HepG2 (cell line): ENCODE measurements at regions not wholly inside any gene's neighbourhood (a gene's known extent, or its start where the extent isn't known, plus 50 kb on each side); places are given as distances from the start of the nearest gene placed in this dataset.

Source experiments
- ADNP ChIP-seq: sonication (generic); formaldehyde crosslinking; IDR thresholded peaks from 2 replicates; pipeline ENCODE4 v1.4.0; 2020; ENCODE audit warnings: missing genetic modification reagents
- NKX3-1 ChIP-seq: sonication (generic); formaldehyde crosslinking; IDR thresholded peaks from 2 replicates; pipeline ENCODE4 v1.5.0; 2020; ENCODE audit warnings: missing genetic modification reagents
- RAD21 ChIP-seq: fragments of 450-650 bp; formaldehyde crosslinking; IDR thresholded peaks from 2 replicates; pipeline ENCODE4 v1.5.0; 2020; ENCODE audit warnings: mild to moderate bottlenecking
- SMAD9 ChIP-seq: sonication (generic); formaldehyde crosslinking; IDR thresholded peaks from 2 replicates; pipeline ENCODE4 v1.5.1; 2020; ENCODE audit warnings: mild to moderate bottlenecking, missing genetic modification reagents
- SMARCE1 ChIP-seq: fragments of 450-650 bp; IDR thresholded peaks from 2 replicates; pipeline ENCODE4 v1.6.1; 2017; ENCODE audit warnings: borderline replicate concordance
- TF ChIP-seq, protein P1 (sequence below): sonication (generic); formaldehyde crosslinking; IDR thresholded peaks from 2 replicates; pipeline ENCODE4 v1.5.0; 2020; ENCODE audit warnings: missing genetic modification reagents
- TF ChIP-seq, protein P2 (sequence below): sonication (generic); formaldehyde crosslinking; IDR thresholded peaks from 2 replicates; pipeline ENCODE4 v1.5.1; 2020; ENCODE audit warnings: missing genetic modification reagents, mild to moderate bottlenecking, borderline replicate concordance
- TF ChIP-seq, protein P3 (sequence below): sonication (generic); formaldehyde crosslinking; IDR thresholded peaks from 2 replicates; pipeline ENCODE4 v1.4.0; 2020; ENCODE audit warnings: missing genetic modification reagents, borderline replicate concordance
- TF ChIP-seq, protein P4 (sequence below): sonication (generic); formaldehyde crosslinking; IDR thresholded peaks from 2 replicates; pipeline ENCODE4 v1.5.0; 2020; ENCODE audit warnings: mild to moderate bottlenecking, low read depth, missing genetic modification reagents, borderline replicate concordance
- TF ChIP-seq, protein P5 (sequence below): sonication (generic); formaldehyde crosslinking; conservative IDR thresholded peaks from 2 replicates; pipeline ENCODE4 v1.4.0; 2020; ENCODE audit warnings: missing genetic modification reagents
- TF ChIP-seq, protein P6 (sequence below), 2 experiments: fragments of 450-650 bp in 1 of 2; sonication (generic) in 1 of 2; formaldehyde crosslinking; IDR thresholded peaks; 2 replicates each; pipeline versions ENCODE4 v1.5.0 to v1.8.0; 2020 to 2022; ENCODE audit warnings: mild to moderate bottlenecking in 1 of 2, missing genetic modification reagents in 1 of 2
- TF ChIP-seq, protein P7 (sequence below): sonication (generic); formaldehyde crosslinking; IDR thresholded peaks from 2 replicates; pipeline ENCODE4 v1.4.0; 2020; ENCODE audit warnings: missing genetic modification reagents

DNA sequence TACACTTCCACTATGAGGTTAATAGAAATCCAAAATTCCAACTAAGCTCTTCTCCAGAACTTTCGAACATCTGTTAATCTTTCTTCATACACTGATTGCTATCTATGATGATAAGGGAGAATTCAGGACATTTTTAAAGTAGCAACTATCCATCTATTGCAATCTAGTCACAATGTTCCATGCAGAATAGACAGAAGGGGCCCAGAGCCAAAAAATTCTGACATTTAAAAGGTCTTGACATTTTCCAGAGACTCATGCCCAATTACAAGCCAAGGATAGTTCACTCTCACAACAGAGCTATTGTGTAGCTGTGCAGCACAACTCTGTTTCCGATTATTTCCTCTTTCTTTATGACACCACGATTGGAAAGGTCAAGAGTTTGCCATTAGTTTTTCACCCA is 999.7 kb upstream of the ALCAM start (continued):
- TF ChIP-seq, protein P1, sequence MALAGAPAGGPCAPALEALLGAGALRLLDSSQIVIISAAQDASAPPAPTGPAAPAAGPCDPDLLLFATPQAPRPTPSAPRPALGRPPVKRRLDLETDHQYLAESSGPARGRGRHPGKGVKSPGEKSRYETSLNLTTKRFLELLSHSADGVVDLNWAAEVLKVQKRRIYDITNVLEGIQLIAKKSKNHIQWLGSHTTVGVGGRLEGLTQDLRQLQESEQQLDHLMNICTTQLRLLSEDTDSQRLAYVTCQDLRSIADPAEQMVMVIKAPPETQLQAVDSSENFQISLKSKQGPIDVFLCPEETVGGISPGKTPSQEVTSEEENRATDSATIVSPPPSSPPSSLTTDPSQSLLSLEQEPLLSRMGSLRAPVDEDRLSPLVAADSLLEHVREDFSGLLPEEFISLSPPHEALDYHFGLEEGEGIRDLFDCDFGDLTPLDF (CRISPR knock-in tag), result no peak
- TF ChIP-seq ADNP (CRISPR knock-in tag), result no peak
- TF ChIP-seq, protein P2, sequence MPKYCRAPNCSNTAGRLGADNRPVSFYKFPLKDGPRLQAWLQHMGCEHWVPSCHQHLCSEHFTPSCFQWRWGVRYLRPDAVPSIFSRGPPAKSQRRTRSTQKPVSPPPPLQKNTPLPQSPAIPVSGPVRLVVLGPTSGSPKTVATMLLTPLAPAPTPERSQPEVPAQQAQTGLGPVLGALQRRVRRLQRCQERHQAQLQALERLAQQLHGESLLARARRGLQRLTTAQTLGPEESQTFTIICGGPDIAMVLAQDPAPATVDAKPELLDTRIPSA (CRISPR knock-in tag), result no peak
- TF ChIP-seq, protein P3, sequence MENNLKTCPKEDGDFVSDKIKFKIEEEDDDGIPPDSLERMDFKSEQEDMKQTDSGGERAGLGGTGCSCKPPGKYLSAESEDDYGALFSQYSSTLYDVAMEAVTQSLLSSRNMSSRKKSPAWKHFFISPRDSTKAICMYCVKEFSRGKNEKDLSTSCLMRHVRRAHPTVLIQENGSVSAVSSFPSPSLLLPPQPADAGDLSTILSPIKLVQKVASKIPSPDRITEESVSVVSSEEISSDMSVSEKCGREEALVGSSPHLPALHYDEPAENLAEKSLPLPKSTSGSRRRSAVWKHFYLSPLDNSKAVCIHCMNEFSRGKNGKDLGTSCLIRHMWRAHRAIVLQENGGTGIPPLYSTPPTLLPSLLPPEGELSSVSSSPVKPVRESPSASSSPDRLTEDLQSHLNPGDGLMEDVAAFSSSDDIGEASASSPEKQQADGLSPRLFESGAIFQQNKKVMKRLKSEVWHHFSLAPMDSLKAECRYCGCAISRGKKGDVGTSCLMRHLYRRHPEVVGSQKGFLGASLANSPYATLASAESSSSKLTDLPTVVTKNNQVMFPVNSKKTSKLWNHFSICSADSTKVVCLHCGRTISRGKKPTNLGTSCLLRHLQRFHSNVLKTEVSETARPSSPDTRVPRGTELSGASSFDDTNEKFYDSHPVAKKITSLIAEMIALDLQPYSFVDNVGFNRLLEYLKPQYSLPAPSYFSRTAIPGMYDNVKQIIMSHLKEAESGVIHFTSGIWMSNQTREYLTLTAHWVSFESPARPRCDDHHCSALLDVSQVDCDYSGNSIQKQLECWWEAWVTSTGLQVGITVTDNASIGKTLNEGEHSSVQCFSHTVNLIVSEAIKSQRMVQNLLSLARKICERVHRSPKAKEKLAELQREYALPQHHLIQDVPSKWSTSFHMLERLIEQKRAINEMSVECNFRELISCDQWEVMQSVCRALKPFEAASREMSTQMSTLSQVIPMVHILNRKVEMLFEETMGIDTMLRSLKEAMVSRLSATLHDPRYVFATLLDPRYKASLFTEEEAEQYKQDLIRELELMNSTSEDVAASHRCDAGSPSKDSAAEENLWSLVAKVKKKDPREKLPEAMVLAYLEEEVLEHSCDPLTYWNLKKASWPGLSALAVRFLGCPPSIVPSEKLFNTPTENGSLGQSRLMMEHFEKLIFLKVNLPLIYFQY, result no peak
- no peak for TF ChIP-seq SMAD9 (CRISPR knock-in tag)
- TF ChIP-seq, protein P4, sequence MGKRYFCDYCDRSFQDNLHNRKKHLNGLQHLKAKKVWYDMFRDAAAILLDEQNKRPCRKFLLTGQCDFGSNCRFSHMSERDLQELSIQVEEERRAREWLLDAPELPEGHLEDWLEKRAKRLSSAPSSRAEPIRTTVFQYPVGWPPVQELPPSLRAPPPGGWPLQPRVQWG (CRISPR knock-in tag), result no peak
- TF ChIP-seq, protein P5, sequence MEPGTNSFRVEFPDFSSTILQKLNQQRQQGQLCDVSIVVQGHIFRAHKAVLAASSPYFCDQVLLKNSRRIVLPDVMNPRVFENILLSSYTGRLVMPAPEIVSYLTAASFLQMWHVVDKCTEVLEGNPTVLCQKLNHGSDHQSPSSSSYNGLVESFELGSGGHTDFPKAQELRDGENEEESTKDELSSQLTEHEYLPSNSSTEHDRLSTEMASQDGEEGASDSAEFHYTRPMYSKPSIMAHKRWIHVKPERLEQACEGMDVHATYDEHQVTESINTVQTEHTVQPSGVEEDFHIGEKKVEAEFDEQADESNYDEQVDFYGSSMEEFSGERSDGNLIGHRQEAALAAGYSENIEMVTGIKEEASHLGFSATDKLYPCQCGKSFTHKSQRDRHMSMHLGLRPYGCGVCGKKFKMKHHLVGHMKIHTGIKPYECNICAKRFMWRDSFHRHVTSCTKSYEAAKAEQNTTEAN (CRISPR knock-in tag), result no peak
- TF ChIP-seq, protein P6, sequence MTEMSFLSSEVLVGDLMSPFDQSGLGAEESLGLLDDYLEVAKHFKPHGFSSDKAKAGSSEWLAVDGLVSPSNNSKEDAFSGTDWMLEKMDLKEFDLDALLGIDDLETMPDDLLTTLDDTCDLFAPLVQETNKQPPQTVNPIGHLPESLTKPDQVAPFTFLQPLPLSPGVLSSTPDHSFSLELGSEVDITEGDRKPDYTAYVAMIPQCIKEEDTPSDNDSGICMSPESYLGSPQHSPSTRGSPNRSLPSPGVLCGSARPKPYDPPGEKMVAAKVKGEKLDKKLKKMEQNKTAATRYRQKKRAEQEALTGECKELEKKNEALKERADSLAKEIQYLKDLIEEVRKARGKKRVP (CRISPR knock-in tag; IDR thresholded peaks at IDR 0.05), result no peak
- TF ChIP-seq, protein P7, sequence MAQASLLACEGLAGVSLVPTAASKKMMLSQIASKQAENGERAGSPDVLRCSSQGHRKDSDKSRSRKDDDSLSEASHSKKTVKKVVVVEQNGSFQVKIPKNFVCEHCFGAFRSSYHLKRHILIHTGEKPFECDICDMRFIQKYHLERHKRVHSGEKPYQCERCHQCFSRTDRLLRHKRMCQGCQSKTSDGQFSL (CRISPR knock-in tag), result no peak
- TF ChIP-seq RAD21 (CRISPR knock-in tag), result no peak
- no peak for TF ChIP-seq SMARCE1
- no peak for TF ChIP-seq NKX3-1 (CRISPR knock-in tag)
